T-cell (primary cell): ENCODE measurements at regions not wholly inside any gene's neighbourhood (a gene's known extent, or its start where the extent isn't known, plus 50 kb on each side); places are given as distances from the start of the nearest gene placed in this dataset.
"Not testable (repeated sequence)": the region's sequence is repeated elsewhere in the genome, so short reads cannot be mapped to it uniquely, and the experiment has no call there.

Experiments
- ATAC-seq, 4 experiments: fragments of 200-7000 bp in 3 of 4; fragments of 150-1000 bp in 1 of 4; cut with Tn5 transposase; replicated peaks in 1 of 4; 1 replicate in 3 of 4; 2 replicates in 1 of 4; pipeline ENCODE4 v1.10.0; 2021; ENCODE audit warnings: moderate library complexity in 3 of 4, mild to moderate bottlenecking in 2 of 4, moderate number of reproducible peaks in 1 of 4
- CTCF ChIA-PET, 2 donors: fragments of 300-600 bp; sonication (Branson Sonifier 250); formaldehyde crosslinking; loops; one replicate each; lab custom pipeline; 2022; ENCODE audit warnings: antibody characterized with exemption in 2 of 2; lab: Charles Lee
- POLR2A ChIA-PET, 2 donors: fragments of 300-600 bp; sonication (Branson Sonifier 250); formaldehyde crosslinking; loops; one replicate each; lab custom pipeline; 2022; ENCODE audit warnings: antibody characterized with exemption in 2 of 2; lab: Charles Lee
- DNase-seq, 35 experiments: peaks; one replicate each; pipeline versions ENCODE4 v3.0.0 to v3.0.0-alpha.2; 2013 to 2023
- H3K27ac ChIP-seq: one replicate; pipeline ENCODE4 v1.5.1; 2013; ENCODE audit warnings: low read length
- H3K27me3 ChIP-seq, 2 experiments: replicated peaks in 1 of 2; 1 replicate in 1 of 2; 2 replicates in 1 of 2; pipeline versions ENCODE4 v1.6.1 to v1.7.0; 2013; ENCODE audit warnings: low read length in 1 of 2, mixed read lengths in 1 of 2; ENCODE audit not compliant: control insufficient read depth in 2 of 2, insufficient read depth in 2 of 2; ENCODE audit errors: extremely low read depth in 1 of 2
- H3K36me3 ChIP-seq, 2 donors: 1 replicate in 1 of 2; 2 replicates in 1 of 2; pipeline versions ENCODE4 v1.6.1 to v1.7.0; 2013; ENCODE audit warnings: low read length in 1 of 2; ENCODE audit not compliant: control insufficient read depth in 2 of 2, insufficient read depth in 1 of 2; ENCODE audit errors: extremely low read depth in 1 of 2
- H3K4me1 ChIP-seq, 2 experiments: 1 replicate in 1 of 2; 2 replicates in 1 of 2; pipeline versions ENCODE4 v1.6.1 to v1.7.0; 2013; ENCODE audit warnings: low read length in 2 of 2, mixed read lengths in 1 of 2; ENCODE audit not compliant: insufficient read depth in 2 of 2, control insufficient read depth in 1 of 2; ENCODE audit errors: extremely low read depth in 1 of 2
- H3K4me3 ChIP-seq, 2 donors: 1 replicate in 1 of 2; 2 replicates in 1 of 2; pipeline versions ENCODE4 v1.5.1 to v1.7.0; 2013; ENCODE audit warnings: mild to moderate bottlenecking in 2 of 2, low read length in 1 of 2, moderate library complexity in 1 of 2; ENCODE audit not compliant: control insufficient read depth in 1 of 2; ENCODE audit errors: extremely low read depth in 1 of 2
- H3K9me3 ChIP-seq: 2 replicates; pipeline ENCODE4 v1.7.0; 2013
- H3K27ac Mint-ChIP-seq, 2 donors: one replicate each; pipeline ENCODE4 v1.8.0; 2020 to 2021; ENCODE audit warnings: mild to moderate bottlenecking in 2 of 2, mixed read lengths in 2 of 2
- H3K27me3 Mint-ChIP-seq, 2 donors: one replicate each; pipeline ENCODE4 v1.8.0; 2021 to 2022; ENCODE audit warnings: mixed read lengths in 2 of 2
- H3K36me3 Mint-ChIP-seq: one replicate; pipeline ENCODE4 v1.8.0; 2021; ENCODE audit warnings: mixed read lengths
- H3K4me1 Mint-ChIP-seq, 3 donors: one replicate each; pipeline ENCODE4 v1.8.0; 2020 to 2022; ENCODE audit warnings: mixed read lengths in 3 of 3, mild to moderate bottlenecking in 1 of 3
- H3K4me3 Mint-ChIP-seq, 3 donors: one replicate each; pipeline ENCODE4 v1.8.0; 2020 to 2022; ENCODE audit warnings: mild to moderate bottlenecking in 3 of 3, mixed read lengths in 3 of 3, moderate library complexity in 3 of 3
- H3K9me3 Mint-ChIP-seq, 3 donors: one replicate each; pipeline ENCODE4 v1.8.0; 2020 to 2022; ENCODE audit warnings: mixed read lengths in 3 of 3
- WGBS: methylation state at CpG from one replicate; pipeline ENCODE4 v1.1.5; 2013; ENCODE audit warnings: missing lambda C conversion rate; ENCODE audit not compliant: insufficient coverage; 5-methylcytosine and 5-hydroxymethylcytosine counted together

DNA sequence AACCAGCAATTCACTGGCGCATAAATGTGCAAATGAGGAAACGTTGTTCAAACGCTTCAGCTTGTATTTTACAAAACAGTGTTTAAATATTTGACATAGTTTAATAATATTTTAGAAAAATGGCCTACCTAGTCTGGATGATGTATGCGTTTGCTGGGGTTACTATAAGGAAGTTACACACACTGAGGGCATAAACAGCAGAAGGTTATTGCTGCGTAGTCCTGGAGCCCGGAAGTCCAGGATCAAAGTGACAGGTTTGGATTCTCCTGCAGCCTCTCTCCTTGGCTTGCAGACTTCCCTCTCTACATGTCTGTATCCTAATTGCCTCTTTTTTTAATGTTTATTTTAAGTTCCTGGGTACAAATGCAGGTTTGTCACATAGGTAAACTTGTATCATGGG, 106.0 kb upstream of the PABPC3 start:
- H3K27ac ChIP-seq, H3K4me3 Mint-ChIP-seq, H3K4me3 ChIP-seq, H3K4me1 Mint-ChIP-seq, H3K9me3 ChIP-seq, H3K9me3 Mint-ChIP-seq, H3K4me1 ChIP-seq, H3K36me3 Mint-ChIP-seq, CTCF ChIA-PET, DNase-seq, H3K27ac Mint-ChIP-seq, H3K36me3 ChIP-seq, POLR2A ChIA-PET, ATAC-seq: not testable (repeated sequence)
- peaks cover 0 to 19% of the 10 kb centered on the region in 2 experiments for H3K27me3 ChIP-seq
- 48% methylated on average over 2 of the region's 6 CpGs for WGBS
- H3K27me3 Mint-ChIP-seq, result peaks cover 25 to 47% of the 10 kb centered on the region in 2 donors

- not testable (repeated sequence) for H3K4me1 ChIP-seq, H3K9me3 Mint-ChIP-seq
Observed at GRCh38 chr13:24992946-24993345, 103.0 kb upstream of the PABPC3 start.

DNA sequence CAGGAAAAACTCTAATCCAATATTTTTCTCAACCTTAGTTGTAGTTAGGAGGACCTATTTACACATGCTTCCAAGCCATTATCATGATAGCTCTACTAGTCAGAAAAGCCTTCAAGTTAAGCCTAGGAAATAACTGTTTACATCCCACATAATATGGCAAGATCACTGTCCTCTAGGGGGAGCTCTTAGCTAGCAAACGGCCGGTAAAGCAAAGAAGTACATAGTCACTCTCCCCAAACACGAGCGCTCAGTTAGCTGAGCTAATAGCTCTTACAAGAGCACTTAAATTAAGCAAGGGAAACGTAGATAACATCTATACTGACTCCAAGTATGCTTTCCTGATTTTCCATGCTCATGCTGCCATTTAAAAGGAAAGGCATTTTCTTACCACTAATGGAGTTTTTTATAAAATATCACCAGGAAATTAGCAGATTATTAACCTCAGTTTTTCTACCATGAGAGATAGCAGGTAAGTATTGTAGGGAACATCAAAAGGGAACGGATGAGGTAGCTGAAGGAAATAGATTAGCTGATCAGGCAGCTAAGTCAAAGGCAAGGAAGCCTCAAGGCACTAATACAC, 100.6 kb upstream of the PABPC3 start:
- POLR2A ChIA-PET, result no interaction called here

More at GRCh38 chr13:24992946-24993345, 103.0 kb upstream of the PABPC3 start:
- H3K4me3 ChIP-seq, ATAC-seq, CTCF ChIA-PET, H3K27ac Mint-ChIP-seq, H3K4me3 Mint-ChIP-seq, H3K36me3 Mint-ChIP-seq, H3K4me1 Mint-ChIP-seq, DNase-seq, POLR2A ChIA-PET, H3K9me3 ChIP-seq, H3K27ac ChIP-seq, H3K36me3 ChIP-seq: not testable (repeated sequence)
- peaks cover 15 to 31% of the 10 kb centered on the region in 2 donors for H3K27me3 Mint-ChIP-seq
- 51% methylated on average over 4 of the region's 4 CpGs for WGBS
- peaks cover 0 to 10% of the 10 kb centered on the region in 2 experiments for H3K27me3 ChIP-seq

DNA sequence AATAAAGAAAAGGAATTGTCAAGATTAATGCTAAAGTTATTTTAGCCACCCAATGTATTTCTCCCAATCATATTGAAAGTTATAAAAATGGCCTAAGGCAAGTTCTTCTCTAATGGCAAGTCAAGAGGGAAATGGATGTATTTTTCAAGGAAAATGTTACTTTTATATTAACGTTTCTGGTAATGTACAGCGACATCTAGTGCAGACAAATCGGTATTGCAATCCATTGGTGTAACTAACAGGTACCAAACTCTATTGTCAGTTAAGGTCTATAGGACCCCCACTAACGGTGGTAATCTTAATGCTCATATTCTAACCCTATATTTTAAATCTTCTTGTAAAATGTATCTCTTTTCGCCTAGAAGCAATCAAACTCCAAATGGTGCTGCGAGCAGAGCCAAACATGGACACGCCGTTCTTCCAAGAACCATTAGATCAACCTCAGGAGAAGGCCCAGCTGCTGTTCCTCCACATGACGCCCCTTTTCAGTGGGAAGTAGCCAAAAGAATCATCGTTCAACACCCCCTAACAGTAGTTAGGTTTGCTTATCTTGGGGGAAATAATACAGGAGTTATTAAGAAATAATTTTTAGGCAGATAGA, 98.5 kb upstream of the PABPC3 start:
- H3K27ac ChIP-seq, result no peak overlapping the region
- H3K27me3 Mint-ChIP-seq, result peaks cover 24 to 43% of the 10 kb centered on the region in 2 donors
- no peaks in the 10 kb centered on the region for H3K9me3 ChIP-seq
- ChIA-PET POLR2A (no interaction called here), CTCF (no interaction called here)
- no peaks in the 10 kb centered on the region for H3K36me3 Mint-ChIP-seq
- H3K27ac Mint-ChIP-seq, result no peak overlapping the region
- H3K4me3 ChIP-seq, result no peak overlapping the region
- WGBS, result 25% methylated on average over 2 of the region's 10 CpGs
- no peaks in the 10 kb centered on the region for H3K36me3 ChIP-seq
- H3K4me1 Mint-ChIP-seq, result peaks cover 4 to 6% (median 5%) of the 10 kb centered on the region in 3 donors
- no peaks in the 10 kb centered on the region for H3K4me1 ChIP-seq
- peak in 2 of 35 experiments; percentile 9 to 55 for DNase-seq
- ATAC-seq, result no peak
- no peaks in the 10 kb centered on the region for H3K9me3 Mint-ChIP-seq
- peaks cover 4 to 11% of the 10 kb centered on the region in 2 experiments for H3K27me3 ChIP-seq
- H3K4me3 Mint-ChIP-seq, result no peak overlapping the region

More for the DNA sequence above, 100.6 kb upstream of the PABPC3 start:
- 0% methylated on average over 4 of the region's 6 CpGs for WGBS
- Mint-ChIP-seq H3K36me3 (no peaks in the 10 kb centered on the region), H3K27me3 (peaks cover 19 to 36% of the 10 kb centered on the region in 2 donors), H3K4me3 (no peak overlapping the region), H3K27ac (no peak overlapping the region), H3K9me3 (no peaks in the 10 kb centered on the region), H3K4me1 (peaks cover 4 to 6% (median 5%) of the 10 kb centered on the region in 3 donors)
- DNase-seq (peak in 32 of 35 experiments; percentile 9 to 78 (median 38)), ATAC-seq (peak; percentile 71 to 81 (median 78))
- Histone ChIP-seq H3K36me3 (no peaks in the 10 kb centered on the region), H3K27ac (no peak overlapping the region), H3K4me3 (no peak overlapping the region), H3K27me3 (peaks cover 2% of the 10 kb centered on the region in 2 experiments), H3K9me3 (no peaks in the 10 kb centered on the region), H3K4me1 (no peaks in the 10 kb centered on the region)
- CTCF ChIA-PET, result interaction anchor here (0.6 to 1.8 kb wide), 14 partner anchors 10 to 381 kb away, joined by 3 to 11 read pairs (median 4); no protein-coding TSS in a partner anchor

GRCh38 chr13:24998433-24998832, 97.5 kb upstream of the PABPC3 start:
- H3K27ac Mint-ChIP-seq, result no peak overlapping the region
- H3K36me3 Mint-ChIP-seq, result no peaks in the 10 kb centered on the region
- no peaks in the 10 kb centered on the region for H3K4me1 ChIP-seq
- H3K27ac ChIP-seq, result no peak overlapping the region
- 93% methylated on average over 5 of the region's 8 CpGs for WGBS
- H3K4me3 Mint-ChIP-seq, result no peak overlapping the region
- DNase-seq (no peak), ATAC-seq (no peak)
- H3K27me3 Mint-ChIP-seq, result peaks cover 27 to 52% of the 10 kb centered on the region in 2 donors
- peaks cover 4 to 15% of the 10 kb centered on the region in 2 experiments for H3K27me3 ChIP-seq
- CTCF ChIA-PET, result no interaction called here
- H3K36me3 ChIP-seq, result no peaks in the 10 kb centered on the region
- no peaks in the 10 kb centered on the region for H3K9me3 Mint-ChIP-seq
- no peaks in the 10 kb centered on the region for H3K9me3 ChIP-seq
- POLR2A ChIA-PET, result no interaction called here
- no peak overlapping the region for H3K4me3 ChIP-seq
- H3K4me1 Mint-ChIP-seq, result peaks cover 4 to 6% (median 5%) of the 10 kb centered on the region in 3 donors

GRCh38 chr13:25001476-25002206, 94.3 kb upstream of the PABPC3 start:
- Mint-ChIP-seq H3K27ac (no peak overlapping the region), H3K9me3 (no peaks in the 10 kb centered on the region), H3K4me1 (peaks cover 3 to 4% (median 3%) of the 10 kb centered on the region in 3 donors), H3K36me3 (no peaks in the 10 kb centered on the region), H3K4me3 (no peak overlapping the region), H3K27me3 (peaks cover 36 to 58% of the 10 kb centered on the region in 2 donors)
- ATAC-seq (no peak), DNase-seq (no peak)
- POLR2A ChIA-PET, result no interaction called here
- WGBS, result 56% methylated on average over 9 of the region's 11 CpGs
- Histone ChIP-seq H3K27ac (no peak overlapping the region), H3K9me3 (no peaks in the 10 kb centered on the region), H3K4me1 (no peaks in the 10 kb centered on the region), H3K36me3 (no peaks in the 10 kb centered on the region), H3K27me3 (peaks cover 4 to 15% of the 10 kb centered on the region in 2 experiments), H3K4me3 (no peak overlapping the region)
- CTCF ChIA-PET, result no interaction called here
